HL-60 (cell line): ENCODE measurements at regions not wholly inside any gene's neighbourhood (a gene's known extent, or its start where the extent isn't known, plus 50 kb on each side); places are given as distances from the start of the nearest gene placed in this dataset.

Experiments
- DNase-seq, 2 experiments: peaks; one replicate each; pipeline ENCODE4 v3.0.0-alpha.2; 2010 to 2020; ENCODE audit warnings: low read depth in 1 of 2, low spot score in 1 of 2
- H3K27ac ChIP-seq: fragments of 250-450 bp; sonication (Bioruptor Pico); replicated peaks from 2 replicates; pipeline ENCODE4 v1.5.1; 2020; ENCODE audit warnings: mild to moderate bottlenecking, moderate library complexity
- H3K27me3 ChIP-seq: fragments of 250-450 bp; sonication (Bioruptor Pico); 2 replicates; pipeline ENCODE4 v1.5.1; 2021; ENCODE audit warnings: mild to moderate bottlenecking, moderate library complexity; ENCODE audit not compliant: insufficient read depth, poor library complexity, severe bottlenecking
- H3K4me3 ChIP-seq: replicated peaks from 2 replicates; pipeline ENCODE4 v1.5.1; 2011; ENCODE audit warnings: mild to moderate bottlenecking, control low read depth, low read length; ENCODE audit not compliant: insufficient read depth
- CTCF ChIP-seq: IDR thresholded peaks from one replicate; pipeline ENCODE4 v1.5.1; 2011; ENCODE audit warnings: low read length, control low read depth, inconsistent platforms; ENCODE audit not compliant: insufficient read depth
- GABPA ChIP-seq: IDR thresholded peaks from 2 replicates; pipeline ENCODE4 v1.6.1; 2012; ENCODE audit warnings: low read depth
- POLR2AphosphoS5 ChIP-seq: IDR thresholded peaks from 2 replicates; pipeline ENCODE4 v1.6.1; 2012; ENCODE audit warnings: low read depth
- REST ChIP-seq: IDR thresholded peaks from 2 replicates; pipeline ENCODE4 v1.6.1; 2012; ENCODE audit warnings: low read depth; ENCODE audit not compliant: insufficient replicate concordance
- SPI1 ChIP-seq: IDR thresholded peaks from 2 replicates; pipeline ENCODE4 v1.6.1; 2012; ENCODE audit warnings: low read depth, mild to moderate bottlenecking, borderline replicate concordance

- TF ChIP-seq SPI1: no peak
- no peak for TF ChIP-seq REST
- no peak overlapping the region for H3K27ac ChIP-seq
- no peaks in the 10 kb centered on the region for H3K27me3 ChIP-seq
- no peak overlapping the region for H3K4me3 ChIP-seq
- no peak for DNase-seq
Measured at GRCh38 chr16:11478431-11479119, 108.1 kb downstream of the LITAF start.

GRCh38 chr16:11479916-11480315, 106.8 kb downstream of the LITAF start:
- TF ChIP-seq POLR2AphosphoS5 (no peak), REST (no peak), GABPA (no peak), CTCF (no peak), SPI1 (no peak)
- Histone ChIP-seq H3K4me3 (no peak overlapping the region), H3K27ac (no peak overlapping the region), H3K27me3 (no peaks in the 10 kb centered on the region)
- no peak for DNase-seq

GRCh38 chr16:11480634-11481033, 106.1 kb downstream of the LITAF start:
- DNase-seq: no peak
- Histone ChIP-seq H3K27me3 (no peaks in the 10 kb centered on the region), H3K27ac (no peak overlapping the region), H3K4me3 (no peak overlapping the region)
- no peak for TF ChIP-seq GABPA
- no peak for TF ChIP-seq SPI1
- TF ChIP-seq REST: no peak
- TF ChIP-seq POLR2AphosphoS5: no peak
- TF ChIP-seq CTCF: no peak
